Sigmoid colon (tissue), 4 donors: ENCODE measurements at regions not wholly inside any gene's neighbourhood (a gene's known extent, or its start where the extent isn't known, plus 50 kb on each side); places are given as distances from the start of the nearest gene placed in this dataset.

Experiments used
- CTCF ChIP-seq, 4 experiments: fragments of 450-650 bp in 3 of 4; fragments of 200-600 bp in 1 of 4; IDR thresholded peaks; one replicate each; pipeline ENCODE4 v1.5.1; 2016 to 2019; ENCODE audit warnings: antibody characterized with exemption in 4 of 4, mild to moderate bottlenecking in 3 of 4, moderate library complexity in 2 of 4
- POLR2AphosphoS5 ChIP-seq, 4 donors: sonication (generic); formaldehyde crosslinking; IDR thresholded peaks; one replicate each; pipeline ENCODE4 v1.6.1; 2017; ENCODE audit warnings: antibody characterized with exemption in 4 of 4

- TF ChIP-seq CTCF (IDR thresholded peaks at IDR 0.05) (no peak), POLR2AphosphoS5 (IDR thresholded peaks at IDR 0.05) (no peak)
Measured at GRCh38 chr16:8062677-8063076, 527.6 kb downstream of the TMEM114 start.
